GM12873 (cell line): ENCODE measurements at regions not wholly inside any gene's neighbourhood (a gene's known extent, or its start where the extent isn't known, plus 50 kb on each side); places are given as distances from the start of the nearest gene placed in this dataset.

Experiments used
- CTCF ChIP-seq: IDR thresholded peaks from 2 replicates; pipeline ENCODE4 v1.5.1; 2012; ENCODE audit warnings: low read depth, mild to moderate bottlenecking, moderate library complexity, low read length, control low read depth; ENCODE audit not compliant: insufficient read depth; ENCODE audit errors: missing control alignments

GRCh38 chr2:204218040-204218439 lies 281.5 kb downstream of the ICOS start:
- TF ChIP-seq CTCF, result no peak

GRCh38 chr2:204219196-204219595 lies 282.6 kb downstream of the ICOS start:
- no peak for TF ChIP-seq CTCF

DNA sequence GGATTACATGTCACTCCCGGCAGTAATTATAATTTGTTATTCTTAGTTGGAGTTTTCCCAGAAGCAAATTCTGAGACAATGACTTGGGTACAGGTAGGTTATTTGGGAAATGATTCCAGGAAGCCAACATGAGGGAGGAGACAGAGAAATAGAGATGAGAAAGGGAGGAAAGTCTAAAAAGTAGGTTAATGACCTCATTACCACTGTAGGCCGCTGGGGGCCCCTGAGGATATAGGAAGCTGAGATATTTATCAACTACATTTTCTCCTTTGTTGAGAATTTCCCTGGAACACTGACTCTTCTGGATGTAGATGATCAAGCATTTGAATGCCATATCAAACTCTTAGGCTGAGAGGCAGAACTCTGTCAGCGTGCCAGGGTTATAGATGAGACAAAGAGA lies 284.3 kb downstream of the ICOS start:
- TF ChIP-seq CTCF, result no peak

DNA sequence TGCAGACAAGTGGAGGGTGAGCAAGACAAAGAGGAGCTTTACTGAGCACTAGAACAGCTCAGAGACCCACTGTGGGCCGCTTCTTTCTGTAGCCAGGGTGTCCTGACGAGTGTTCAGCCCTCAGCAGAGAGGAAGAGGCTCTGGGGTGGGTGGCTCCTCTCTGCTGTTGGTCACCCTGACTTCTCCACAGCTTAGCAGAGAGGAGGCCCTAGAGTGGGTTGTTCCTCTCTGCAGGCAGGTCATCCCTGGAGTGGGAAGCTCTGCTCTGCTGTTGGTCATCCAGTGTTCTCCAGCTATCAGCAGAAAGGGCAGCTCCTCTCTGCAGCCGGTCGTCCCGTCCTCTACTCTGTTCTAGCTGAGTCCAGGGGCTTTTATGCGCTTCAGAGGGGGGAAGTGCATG lies 286.5 kb downstream of the ICOS start:
- no peak for TF ChIP-seq CTCF

GRCh38 chr2:204223544-204223943 lies 287.0 kb downstream of the ICOS start:
- no peak for TF ChIP-seq CTCF

DNA sequence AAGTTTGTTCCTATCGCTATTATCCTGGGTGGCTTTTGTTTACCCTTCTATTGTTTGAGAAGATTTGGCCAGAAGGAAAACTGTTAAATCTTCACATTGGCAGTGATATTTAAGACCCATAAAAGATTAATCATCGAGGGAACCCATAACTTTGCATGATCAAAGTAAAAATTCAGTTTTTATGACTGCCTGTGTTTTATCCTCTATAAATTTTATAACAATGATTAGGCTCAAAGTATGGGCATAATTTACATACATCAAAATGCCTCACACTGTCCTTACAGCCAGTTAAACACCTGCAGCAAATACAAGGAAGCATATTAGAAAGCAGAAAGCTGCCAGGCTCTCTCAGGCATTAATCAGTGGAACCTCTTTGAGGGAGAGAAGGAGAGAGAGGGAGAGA lies 289.1 kb downstream of the ICOS start:
- TF ChIP-seq CTCF, result no peak

DNA sequence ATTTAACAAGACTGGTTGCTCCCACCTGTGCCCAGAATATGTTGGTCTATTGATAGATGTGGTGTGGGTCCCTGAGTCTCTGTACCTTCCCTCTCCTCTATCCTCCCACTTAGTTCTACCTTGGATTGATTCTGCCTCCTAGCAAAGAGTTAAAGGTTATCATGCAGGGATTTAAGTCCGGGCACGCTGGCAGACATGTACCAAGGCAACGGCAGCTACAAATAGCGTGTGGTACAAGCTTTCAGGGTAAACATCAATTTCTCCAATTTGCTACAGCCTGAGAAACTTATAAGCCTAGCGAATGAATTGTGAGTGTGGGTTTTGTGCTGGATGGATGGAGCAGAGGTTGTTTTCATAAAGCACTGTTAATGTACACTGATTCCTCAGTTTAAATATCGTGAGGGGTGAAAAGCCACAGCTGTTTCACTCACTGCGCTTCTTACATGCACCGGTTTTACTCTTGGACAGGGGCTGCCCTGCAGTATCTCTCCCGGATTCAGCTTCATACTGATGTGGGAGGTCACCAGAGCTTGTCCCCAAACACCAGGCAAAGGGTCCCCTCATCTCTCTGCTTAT lies 289.8 kb downstream of the ICOS start:
- TF ChIP-seq CTCF, result no peak
